GM12892 (cell line): ENCODE measurements at regions not wholly inside any gene's neighbourhood (a gene's known extent, or its start where the extent isn't known, plus 50 kb on each side); places are given as distances from the start of the nearest gene placed in this dataset.

Experiments
- DNase-seq: peaks from one replicate; pipeline ENCODE4 v3.0.0; 2011; ENCODE audit not compliant: insufficient read length
- FAIRE-seq: peaks from 2 replicates; lab custom pipeline; 2011; peaks lifted over from hg19 to GRCh38; lab: Jason Lieb, UNC
- POLR2A ChIP-seq: IDR thresholded peaks from 2 replicates; pipeline ENCODE4 v1.6.1; 2011; ENCODE audit warnings: low read depth, low read length, control low read depth
- POLR2AphosphoS5 ChIP-seq: IDR thresholded peaks from 2 replicates; pipeline ENCODE4 v1.6.1; 2011; ENCODE audit warnings: low read depth, low read length, control low read depth
- TAF1 ChIP-seq: IDR thresholded peaks from 2 replicates; pipeline ENCODE4 v1.6.1; 2011; ENCODE audit warnings: low read depth, mild to moderate bottlenecking, control low read depth, low read length, borderline replicate concordance

- no peak for DNase-seq
- TF ChIP-seq POLR2AphosphoS5: no peak
- TF ChIP-seq POLR2A: no peak
- no peak for TF ChIP-seq TAF1
- FAIRE-seq: no peak
These were observed 490.5 kb downstream of the TCERG1L start for GRCh38 chr10:130820880-130821482.

GRCh38 chr10:130824230-130825014 lies 487.1 kb downstream of the TCERG1L start:
- FAIRE-seq (no peak), DNase-seq (no peak)
- TF ChIP-seq POLR2A: no peak
- TF ChIP-seq TAF1: no peak
- no peak for TF ChIP-seq POLR2AphosphoS5

GRCh38 chr10:130833596-130833995 lies 477.9 kb downstream of the TCERG1L start:
- TF ChIP-seq POLR2A (no peak), POLR2AphosphoS5 (no peak)
- FAIRE-seq (no peak), DNase-seq (no peak)

DNA sequence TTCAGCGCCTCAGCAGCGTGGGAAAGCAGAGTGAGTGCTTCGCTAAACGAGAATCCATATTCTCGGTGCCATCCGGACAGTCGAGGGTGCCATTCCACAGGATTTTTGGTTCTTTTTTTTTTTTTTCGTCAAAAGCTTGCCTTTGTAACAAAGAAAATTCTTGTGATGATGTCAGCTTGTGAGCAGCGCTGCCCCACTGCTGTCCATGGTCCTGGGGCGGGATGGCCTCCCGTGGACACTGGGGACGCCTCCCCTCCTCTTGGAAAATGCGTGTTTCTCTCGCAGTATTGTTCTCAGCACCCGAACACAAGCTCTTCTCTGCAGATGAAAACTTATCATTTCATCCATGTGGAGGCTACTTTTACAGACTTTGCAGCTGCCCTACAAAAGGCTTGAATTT lies 477.4 kb downstream of the TCERG1L start:
- TF ChIP-seq POLR2AphosphoS5: no peak
- TF ChIP-seq POLR2A: no peak
- TF ChIP-seq TAF1: no peak
- FAIRE-seq: no peak
- DNase-seq: no peak

- TF ChIP-seq TAF1 (no peak), POLR2A (no peak), POLR2AphosphoS5 (no peak)
- no peak for FAIRE-seq
- DNase-seq: no peak
These were observed 476.9 kb downstream of the TCERG1L start for GRCh38 chr10:130834573-130834972.

GRCh38 chr10:130835068-130835467 lies 476.5 kb downstream of the TCERG1L start:
- DNase-seq (no peak), FAIRE-seq (no peak)
- TF ChIP-seq POLR2A (no peak), POLR2AphosphoS5 (no peak)

- no peak for TF ChIP-seq POLR2A
- TF ChIP-seq TAF1: no peak
- TF ChIP-seq POLR2AphosphoS5: no peak
- FAIRE-seq: no peak
These were observed 475.2 kb downstream of the TCERG1L start for GRCh38 chr10:130836344-130836743.

GRCh38 chr10:130843051-130843653 lies 468.4 kb downstream of the TCERG1L start:
- TF ChIP-seq POLR2A (no peak), POLR2AphosphoS5 (no peak), TAF1 (no peak)
- FAIRE-seq: no peak
- DNase-seq: no peak

More at GRCh38 chr10:130836344-130836743, 475.2 kb downstream of the TCERG1L start:
- no peak for DNase-seq

DNA sequence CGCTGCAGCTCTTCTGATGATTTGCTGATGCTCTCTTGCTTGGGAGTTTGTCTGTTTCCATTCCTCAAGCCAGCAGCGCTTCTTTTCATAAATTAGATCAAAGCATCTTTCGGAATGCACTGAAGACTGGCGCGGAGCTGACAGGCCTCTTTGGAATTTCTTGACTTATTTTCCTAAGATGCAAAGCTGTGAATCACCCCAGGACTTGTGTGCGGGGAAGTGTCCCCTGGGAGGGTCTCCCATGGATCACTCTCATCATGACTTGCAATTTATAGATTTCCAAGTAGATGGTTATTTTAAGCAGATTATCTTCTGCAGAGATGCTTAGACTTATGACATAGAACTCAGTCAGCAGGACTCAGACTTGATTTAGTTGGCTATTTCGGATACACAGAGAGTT lies 467.2 kb downstream of the TCERG1L start:
- TF ChIP-seq POLR2AphosphoS5 (no peak), POLR2A (no peak), TAF1 (no peak)
- no peak for FAIRE-seq
- no peak for DNase-seq

GRCh38 chr10:130847170-130847569 lies 464.4 kb downstream of the TCERG1L start:
- FAIRE-seq (no peak), DNase-seq (no peak)
- no peak for TF ChIP-seq POLR2AphosphoS5
- TF ChIP-seq POLR2A: no peak
- TF ChIP-seq TAF1: no peak

DNA sequence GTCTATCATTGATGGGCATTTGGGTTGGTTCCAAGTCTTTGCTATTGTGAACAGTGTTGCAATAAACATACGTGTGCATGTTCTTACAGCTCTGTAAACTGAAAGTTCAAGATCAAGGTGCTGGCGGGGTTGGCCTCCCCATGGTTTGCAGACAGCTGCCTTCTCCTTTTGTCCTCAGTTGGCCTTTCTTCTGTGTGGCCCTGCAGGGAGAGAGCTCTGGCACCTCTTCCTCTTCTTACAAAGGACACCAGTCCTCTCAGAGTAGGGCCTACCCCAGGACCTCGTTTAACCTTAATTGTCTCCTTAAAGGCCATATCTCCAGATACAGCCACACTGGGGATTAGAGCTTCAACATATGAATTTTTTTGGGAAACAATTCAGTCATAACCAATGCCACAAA lies 462.7 kb downstream of the TCERG1L start:
- no peak for TF ChIP-seq POLR2A
- TF ChIP-seq POLR2AphosphoS5: no peak
- no peak for TF ChIP-seq TAF1
- DNase-seq (no peak), FAIRE-seq (no peak)

- no peak for TF ChIP-seq POLR2AphosphoS5
- TF ChIP-seq TAF1: no peak
- no peak for TF ChIP-seq POLR2A
- FAIRE-seq: no peak
- DNase-seq: no peak
These were observed 457.4 kb downstream of the TCERG1L start for GRCh38 chr10:130854151-130854550.
